Cardiac muscle cell (in vitro differentiated cells and primary cell): ENCODE measurements at regions not wholly inside any gene's neighbourhood (a gene's known extent, or its start where the extent isn't known, plus 50 kb on each side); places are given as distances from the start of the nearest gene placed in this dataset.

ENCODE experiments used
- DNase-seq, 2 donors: peaks; one replicate each; pipeline versions ENCODE4 v3.0.0 to v3.0.0-alpha.2; 2010 to 2017; ENCODE audit warnings: low read depth in 1 of 2, low spot score in 1 of 2
- H3K27ac ChIP-seq: fragments of 200-600 bp; sonication (generic); 2 replicates; pipeline ENCODE4 v1.5.1; 2016
- H3K27me3 ChIP-seq: fragments of 200-600 bp; sonication (generic); 2 replicates; pipeline ENCODE4 v1.6.0; 2016; ENCODE audit warnings: control low read depth
- H3K36me3 ChIP-seq: fragments of 200-600 bp; sonication (generic); 2 replicates; pipeline ENCODE4 v1.5.1; 2016; ENCODE audit warnings: control low read depth
- H3K4me1 ChIP-seq: fragments of 200-600 bp; sonication (generic); 2 replicates; pipeline ENCODE4 v1.8.1; 2017; ENCODE audit warnings: low read depth, mild to moderate bottlenecking, mixed run types
- H3K4me3 ChIP-seq: fragments of 200-600 bp; sonication (generic); 2 replicates; pipeline ENCODE4 v1.5.1; 2016; ENCODE audit warnings: mild to moderate bottlenecking
- H3K9me3 ChIP-seq: fragments of 200-600 bp; sonication (generic); 2 replicates; pipeline ENCODE4 v1.5.1; 2017; ENCODE audit warnings: low read depth, mild to moderate bottlenecking, control low read depth
- TF ChIP-seq, protein P1 (sequence below): IDR thresholded peaks from 2 replicates; pipeline ENCODE4 v1.5.1; 2012; ENCODE audit warnings: low read depth, mild to moderate bottlenecking, low read length

DNA sequence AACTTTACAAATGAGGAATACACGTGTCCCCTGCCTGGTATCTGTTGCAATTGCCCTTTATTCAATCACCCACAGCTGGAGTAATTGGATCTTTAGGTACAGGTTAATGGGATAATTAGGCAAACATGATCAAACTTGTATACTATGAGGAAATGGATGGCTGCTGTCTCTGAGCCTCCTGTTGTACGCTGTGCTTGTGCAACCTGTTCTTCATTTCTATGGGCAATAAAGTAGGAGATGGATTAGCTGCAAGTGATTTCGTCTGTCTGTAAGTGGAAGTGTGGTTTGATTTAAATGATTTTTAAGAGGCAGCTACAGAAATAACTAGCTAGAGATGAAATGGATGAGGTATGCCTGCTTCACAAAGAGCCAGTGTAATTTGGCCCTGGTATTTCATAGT lies 474.1 kb downstream of the RNF144B start:
- no peaks in the 10 kb centered on the region for H3K36me3 ChIP-seq
- H3K27ac ChIP-seq, result no peak overlapping the region
- no peak overlapping the region for H3K4me3 ChIP-seq
- H3K4me1 ChIP-seq, result no peaks in the 10 kb centered on the region
- TF ChIP-seq, protein P1, sequence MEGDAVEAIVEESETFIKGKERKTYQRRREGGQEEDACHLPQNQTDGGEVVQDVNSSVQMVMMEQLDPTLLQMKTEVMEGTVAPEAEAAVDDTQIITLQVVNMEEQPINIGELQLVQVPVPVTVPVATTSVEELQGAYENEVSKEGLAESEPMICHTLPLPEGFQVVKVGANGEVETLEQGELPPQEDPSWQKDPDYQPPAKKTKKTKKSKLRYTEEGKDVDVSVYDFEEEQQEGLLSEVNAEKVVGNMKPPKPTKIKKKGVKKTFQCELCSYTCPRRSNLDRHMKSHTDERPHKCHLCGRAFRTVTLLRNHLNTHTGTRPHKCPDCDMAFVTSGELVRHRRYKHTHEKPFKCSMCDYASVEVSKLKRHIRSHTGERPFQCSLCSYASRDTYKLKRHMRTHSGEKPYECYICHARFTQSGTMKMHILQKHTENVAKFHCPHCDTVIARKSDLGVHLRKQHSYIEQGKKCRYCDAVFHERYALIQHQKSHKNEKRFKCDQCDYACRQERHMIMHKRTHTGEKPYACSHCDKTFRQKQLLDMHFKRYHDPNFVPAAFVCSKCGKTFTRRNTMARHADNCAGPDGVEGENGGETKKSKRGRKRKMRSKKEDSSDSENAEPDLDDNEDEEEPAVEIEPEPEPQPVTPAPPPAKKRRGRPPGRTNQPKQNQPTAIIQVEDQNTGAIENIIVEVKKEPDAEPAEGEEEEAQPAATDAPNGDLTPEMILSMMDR, result no peak
- no peak for DNase-seq
- H3K9me3 ChIP-seq, result no peaks in the 10 kb centered on the region
- no peaks in the 10 kb centered on the region for H3K27me3 ChIP-seq

DNA sequence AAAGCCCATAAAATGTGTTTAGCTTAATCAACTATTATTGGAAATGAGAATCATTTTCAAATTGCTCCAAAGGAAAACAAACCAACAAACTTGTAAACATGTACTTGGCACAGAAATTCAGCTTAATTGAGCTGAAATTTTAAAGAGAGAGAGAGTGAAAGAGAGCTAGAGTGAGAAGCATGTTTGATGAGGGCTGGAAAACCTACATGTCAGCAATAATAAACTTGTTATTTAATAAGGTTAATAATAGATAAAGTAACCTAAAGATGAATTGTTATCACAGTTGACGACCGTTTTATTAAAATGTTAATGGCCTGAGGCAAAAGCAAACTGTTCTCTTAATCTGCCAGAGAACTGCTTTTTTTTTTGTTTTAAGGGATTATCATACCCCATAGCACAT lies 496.1 kb downstream of the RNF144B start:
- no peak for DNase-seq

DNA sequence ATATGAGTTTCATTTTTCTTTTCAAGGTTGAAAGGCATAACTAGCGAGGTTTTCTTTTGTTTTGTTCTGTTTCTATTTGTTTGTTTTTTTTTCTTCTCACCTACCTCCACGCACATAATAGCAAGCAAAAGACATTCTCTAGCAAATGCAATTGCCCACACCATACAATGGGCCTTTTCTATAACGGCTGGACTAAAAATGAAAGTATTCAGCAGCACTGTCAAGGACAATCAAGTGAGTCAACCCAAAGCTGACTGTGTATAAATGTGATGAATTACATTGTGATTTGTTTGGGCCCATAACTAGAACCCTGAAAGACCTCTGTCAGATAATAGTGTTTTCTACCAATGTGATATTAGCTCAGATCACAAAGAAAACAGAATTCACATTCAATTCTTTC lies 496.7 kb downstream of the RNF144B start:
- no peaks in the 10 kb centered on the region for H3K36me3 ChIP-seq
- H3K27ac ChIP-seq, result no peak overlapping the region
- TF ChIP-seq, protein P1, result no peak
- no peaks in the 10 kb centered on the region for H3K27me3 ChIP-seq
- H3K4me1 ChIP-seq, result no peaks in the 10 kb centered on the region
- DNase-seq, result no peak
- no peak overlapping the region for H3K4me3 ChIP-seq
- no peaks in the 10 kb centered on the region for H3K9me3 ChIP-seq

More for the DNA sequence above, 496.1 kb downstream of the RNF144B start:
- TF ChIP-seq, protein P1, result no peak
- Histone ChIP-seq H3K36me3 (no peaks in the 10 kb centered on the region), H3K27ac (no peak overlapping the region), H3K4me1 (no peaks in the 10 kb centered on the region), H3K9me3 (no peaks in the 10 kb centered on the region), H3K27me3 (no peaks in the 10 kb centered on the region), H3K4me3 (no peak overlapping the region)

DNA sequence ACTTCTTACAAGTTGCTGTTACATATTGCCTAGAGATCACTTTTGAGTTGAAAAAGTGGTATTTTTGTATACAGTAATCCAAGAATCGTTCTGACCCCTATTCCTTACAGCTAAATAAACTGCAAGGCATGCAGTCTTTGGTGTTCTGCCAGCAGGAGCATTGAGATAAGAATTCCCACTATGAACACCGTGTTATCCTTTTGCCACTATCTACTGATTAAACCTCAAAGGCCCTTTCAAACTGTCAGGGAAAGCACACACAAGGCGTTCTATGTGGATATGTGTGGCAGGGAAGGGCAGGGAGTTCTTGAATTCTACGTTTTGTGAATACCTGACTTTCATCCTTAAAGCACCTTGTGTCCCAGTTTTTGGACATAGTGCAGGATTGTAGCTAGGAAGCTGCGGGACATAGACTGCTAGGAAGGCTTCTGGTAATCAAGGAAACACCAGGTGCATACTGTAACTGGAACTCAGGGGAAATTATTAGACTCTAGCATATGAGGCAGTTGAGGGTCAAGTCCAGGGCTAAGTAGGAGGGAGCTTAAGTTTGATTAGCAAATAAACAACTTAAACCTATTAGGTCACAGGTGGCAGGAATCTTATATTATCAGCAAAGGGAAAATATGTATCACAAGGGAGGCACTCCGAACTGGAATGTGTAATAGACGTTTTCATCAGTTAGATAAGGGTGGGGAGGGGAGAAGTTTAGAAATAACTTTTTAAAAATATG lies 506.6 kb downstream of the RNF144B start:
- no peaks in the 10 kb centered on the region for H3K9me3 ChIP-seq
- H3K4me1 ChIP-seq, result peaks cover 28% of the 10 kb centered on the region
- DNase-seq, result peak in 1 of 2 donors; percentile 58
- TF ChIP-seq, protein P1, result no peak
- peak overlapping the region; percentile 94 for H3K27ac ChIP-seq
- H3K4me3 ChIP-seq, result no peak overlapping the region
- no peaks in the 10 kb centered on the region for H3K36me3 ChIP-seq
- H3K27me3 ChIP-seq, result no peaks in the 10 kb centered on the region

DNA sequence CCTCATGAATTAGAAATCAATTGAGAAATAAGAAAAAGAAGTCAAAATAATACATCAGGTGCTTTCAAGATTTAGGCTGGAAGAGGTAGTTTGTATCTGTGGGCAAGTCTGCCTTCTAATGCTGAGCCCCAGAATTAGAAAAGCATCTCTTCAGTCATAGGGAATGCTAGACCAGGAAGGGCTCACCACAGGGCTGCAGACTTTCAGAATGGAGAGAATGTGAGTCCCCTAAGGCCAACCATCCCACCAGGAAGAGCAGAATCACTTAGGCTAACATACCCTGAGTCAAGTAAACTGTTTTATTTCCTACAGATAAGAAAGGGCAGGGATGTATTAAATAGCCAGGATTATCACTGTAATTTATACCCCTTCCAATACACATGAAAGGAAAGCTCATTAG lies 510.2 kb downstream of the RNF144B start:
- DNase-seq, result no peak
- TF ChIP-seq, protein P1, result no peak
- no peak overlapping the region for H3K4me3 ChIP-seq

More for the DNA sequence above, 510.2 kb downstream of the RNF144B start:
- no peaks in the 10 kb centered on the region for H3K36me3 ChIP-seq
- no peaks in the 10 kb centered on the region for H3K9me3 ChIP-seq
- H3K27me3 ChIP-seq, result no peaks in the 10 kb centered on the region
- no peak overlapping the region for H3K27ac ChIP-seq
- peaks cover 27% of the 10 kb centered on the region for H3K4me1 ChIP-seq
